ENCODE measurements at regions not wholly inside any gene's neighbourhood (a gene's known extent, or its start where the extent isn't known, plus 50 kb on each side); places are given as distances from the start of the nearest gene placed in this dataset.

- Mint-ChIP-seq H3K9me3 (no peaks in the 10 kb centered on the region), H3K27ac (peak overlapping the region in 2 of 3 experiments; percentile 4 to 21), H3K4me3 (no peak overlapping the region), H3K36me3 (ENCODE audit: low read depth) (no peaks in the 10 kb centered on the region), H3K4me1 (peaks cover 19% of the 10 kb centered on the region), H3K27me3 (ENCODE audit: low read depth) (no peaks in the 10 kb centered on the region)
- TF ChIP-seq CTCF (IDR thresholded peaks at IDR 0.05; ENCODE audit: unreplicated experiment in 3 of 3) = no peak
Measured at GRCh38 chr1:98384461-98385141, 276.9 kb upstream of the SNX7 start.

GRCh38 chr1:98382986-98383740 lies 278.4 kb upstream of the SNX7 start:
- Mint-ChIP-seq H3K36me3 (ENCODE audit: low read depth) (no peaks in the 10 kb centered on the region), H3K27me3 (ENCODE audit: low read depth) (no peaks in the 10 kb centered on the region), H3K9me3 (no peaks in the 10 kb centered on the region), H3K4me1 (peaks cover 12% of the 10 kb centered on the region), H3K4me3 (no peak overlapping the region), H3K27ac (no peak overlapping the region)
- no peak for TF ChIP-seq CTCF (IDR thresholded peaks at IDR 0.05; ENCODE audit: unreplicated experiment in 3 of 3)

GRCh38 chr1:98382586-98382985 lies 278.9 kb upstream of the SNX7 start:
- H3K4me3 Mint-ChIP-seq = no peak overlapping the region
- no peak overlapping the region for H3K27ac Mint-ChIP-seq
- no peak for TF ChIP-seq CTCF (IDR thresholded peaks at IDR 0.05; ENCODE audit: unreplicated experiment in 3 of 3)
- peaks cover 7% of the 10 kb centered on the region for H3K4me1 Mint-ChIP-seq
- H3K36me3 Mint-ChIP-seq (ENCODE audit: low read depth) = no peaks in the 10 kb centered on the region
- no peaks in the 10 kb centered on the region for H3K9me3 Mint-ChIP-seq
- no peaks in the 10 kb centered on the region for H3K27me3 Mint-ChIP-seq (ENCODE audit: low read depth)

GRCh38 chr1:98374098-98374497 lies 287.4 kb upstream of the SNX7 start:
- no peak for TF ChIP-seq CTCF (IDR thresholded peaks at IDR 0.05; ENCODE audit: unreplicated experiment in 3 of 3)
- no peaks in the 10 kb centered on the region for H3K27me3 Mint-ChIP-seq (ENCODE audit: low read depth)
- H3K4me3 Mint-ChIP-seq = no peak overlapping the region
- no peaks in the 10 kb centered on the region for H3K4me1 Mint-ChIP-seq
- no peaks in the 10 kb centered on the region for H3K36me3 Mint-ChIP-seq (ENCODE audit: low read depth)
- no peak overlapping the region for H3K27ac Mint-ChIP-seq
- H3K9me3 Mint-ChIP-seq = no peaks in the 10 kb centered on the region

GRCh38 chr1:98373056-98373455 lies 288.5 kb upstream of the SNX7 start:
- Mint-ChIP-seq H3K4me1 (no peaks in the 10 kb centered on the region), H3K27ac (no peak overlapping the region), H3K36me3 (ENCODE audit: low read depth) (no peaks in the 10 kb centered on the region), H3K4me3 (no peak overlapping the region), H3K9me3 (no peaks in the 10 kb centered on the region), H3K27me3 (ENCODE audit: low read depth) (no peaks in the 10 kb centered on the region)
- no peak for TF ChIP-seq CTCF (IDR thresholded peaks at IDR 0.05; ENCODE audit: unreplicated experiment in 3 of 3)

- Mint-ChIP-seq H3K36me3 (ENCODE audit: low read depth) (no peaks in the 10 kb centered on the region), H3K9me3 (no peaks in the 10 kb centered on the region), H3K27me3 (ENCODE audit: low read depth) (no peaks in the 10 kb centered on the region), H3K27ac (no peak overlapping the region), H3K4me3 (no peak overlapping the region), H3K4me1 (no peaks in the 10 kb centered on the region)
- TF ChIP-seq CTCF (IDR thresholded peaks at IDR 0.05; ENCODE audit: unreplicated experiment in 3 of 3) = no peak
Measured at GRCh38 chr1:98371764-98372163, 289.8 kb upstream of the SNX7 start.

All from nephron (organoid).